ENCODE measurements at regions not wholly inside any gene's neighbourhood (a gene's known extent, or its start where the extent isn't known, plus 50 kb on each side); places are given as distances from the start of the nearest gene placed in this dataset.
"Not testable (repeated sequence)": the region's sequence is repeated elsewhere in the genome, so short reads cannot be mapped to it uniquely, and the experiment has no call there.

DNA sequence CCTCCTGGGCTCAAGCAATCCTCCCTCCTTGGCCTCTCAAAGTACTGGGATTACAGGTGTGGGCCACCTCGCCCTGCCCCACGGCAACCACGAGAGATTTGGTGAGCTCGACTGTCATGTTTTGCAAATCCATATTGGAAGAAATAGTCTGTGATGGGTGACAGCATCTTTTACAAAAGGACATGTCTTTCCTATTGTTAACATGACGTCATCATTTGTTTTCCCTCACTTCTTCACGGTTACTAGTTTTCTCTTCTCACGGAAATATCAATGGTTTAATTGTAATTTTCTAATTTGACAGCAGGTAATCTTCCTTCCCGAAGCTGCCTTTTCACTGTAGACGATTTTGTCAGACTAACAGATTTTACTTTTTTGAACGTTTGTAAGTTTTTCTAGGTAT, 110.8 kb upstream of the GREM2 start:
- no peak for DNase-seq

DNA sequence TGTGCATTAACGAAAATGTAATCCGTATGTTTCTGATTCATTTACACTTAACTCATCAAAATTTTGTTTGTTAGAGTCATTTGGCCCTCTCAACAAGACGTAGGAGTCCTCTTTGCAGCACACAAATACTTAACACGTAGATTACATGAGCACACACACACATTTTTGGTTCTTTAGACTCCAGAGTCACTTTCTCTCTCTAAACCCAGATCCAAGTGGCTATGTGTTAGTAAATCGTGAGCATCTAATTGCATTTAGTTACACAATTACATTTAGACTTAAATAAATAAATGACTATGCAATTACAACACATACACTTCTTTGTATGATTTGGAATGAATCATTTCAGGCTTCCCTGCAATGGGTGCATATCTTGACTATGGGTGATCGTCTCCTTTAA, 109.0 kb upstream of the GREM2 start:
- DNase-seq: no peak

DNA sequence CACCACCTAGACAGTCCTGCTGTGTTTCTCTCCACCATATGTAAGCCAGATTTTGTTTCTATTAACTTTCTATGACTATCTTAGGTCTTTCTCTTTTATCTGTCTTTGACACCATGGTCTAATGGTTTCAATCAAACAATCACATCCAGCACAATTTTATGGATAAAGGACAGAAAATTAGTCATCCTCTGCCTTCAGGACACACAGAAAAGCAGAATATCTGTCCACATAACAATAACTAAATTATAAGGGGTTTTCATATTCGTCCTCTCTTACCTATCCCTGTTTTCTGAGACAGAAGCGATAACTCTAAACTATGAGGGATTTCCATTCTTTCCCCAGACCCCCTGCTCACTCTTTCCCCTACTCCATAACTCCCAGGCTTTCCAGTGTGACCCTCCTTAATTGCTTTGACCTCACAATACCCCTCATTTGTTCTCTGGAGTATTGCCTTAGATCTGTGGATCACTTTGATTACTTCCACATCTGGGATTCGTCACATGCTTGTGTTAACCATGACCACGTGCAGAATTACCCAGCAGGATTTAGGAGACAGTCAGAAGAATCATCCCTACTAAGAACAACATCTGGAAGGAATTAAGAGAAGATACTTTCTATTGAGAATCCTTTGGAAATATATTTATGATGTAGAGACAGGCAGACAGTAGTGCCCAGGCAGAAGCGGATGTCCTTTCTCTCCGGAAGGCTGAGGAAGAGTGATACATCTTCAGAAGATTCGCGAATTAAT, 108.2 kb upstream of the GREM2 start:
- no peak for DNase-seq

DNA sequence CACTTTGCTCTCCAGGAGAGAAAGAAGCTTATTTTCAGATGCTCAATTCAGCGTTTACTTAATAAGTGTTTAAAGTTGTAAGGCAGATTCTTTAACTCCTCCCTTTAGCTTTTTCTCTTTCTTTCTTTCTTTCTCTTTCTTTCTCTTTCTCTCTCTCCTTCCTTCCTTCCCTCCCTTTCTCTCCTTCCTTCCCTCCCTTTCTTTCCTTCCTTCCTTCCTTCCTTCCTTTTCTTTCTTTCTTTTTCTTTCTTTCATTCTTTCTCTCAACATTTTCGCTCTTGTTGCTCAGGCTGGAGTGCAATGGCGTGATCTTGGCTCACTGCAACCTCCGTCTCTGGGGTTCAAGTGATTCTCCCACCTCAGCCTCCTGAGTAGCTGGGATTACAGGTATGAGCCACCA, 104.6 kb upstream of the GREM2 start:
- DNase-seq: not testable (repeated sequence)

DNA sequence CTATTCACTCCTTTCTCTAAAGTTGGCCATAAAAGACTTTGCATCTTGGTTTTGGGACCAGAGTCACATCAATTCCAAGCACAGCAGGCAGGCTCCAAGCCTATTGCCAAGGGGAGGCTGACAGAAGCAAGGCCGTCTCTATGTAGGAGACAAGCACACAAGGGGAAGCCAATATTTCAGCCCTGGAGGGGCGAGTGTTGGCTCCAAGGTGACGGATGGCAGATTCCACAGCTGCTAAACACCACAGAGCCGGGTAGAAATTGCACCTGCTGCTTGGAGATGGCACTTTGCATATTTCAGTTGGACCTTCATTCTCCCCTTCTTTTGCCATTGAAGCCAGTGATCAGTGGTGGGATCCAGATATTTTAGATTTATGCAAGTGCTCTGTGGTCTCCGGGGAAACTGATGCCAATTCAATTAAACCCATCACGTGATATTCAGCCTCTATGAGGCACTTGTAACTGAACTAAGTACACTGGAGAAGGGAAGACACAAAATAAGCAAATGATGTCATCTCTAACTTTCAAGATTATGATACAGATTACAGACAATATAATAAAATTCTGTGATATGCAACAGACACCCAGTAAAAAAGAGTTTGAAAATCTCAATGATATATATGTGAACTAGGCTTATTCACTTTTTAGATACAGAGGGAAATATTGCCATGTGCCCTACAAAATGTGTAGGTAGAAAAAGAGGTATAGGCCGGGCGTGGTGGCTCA, 102.8 kb upstream of the GREM2 start:
- DNase-seq: no peak

DNA sequence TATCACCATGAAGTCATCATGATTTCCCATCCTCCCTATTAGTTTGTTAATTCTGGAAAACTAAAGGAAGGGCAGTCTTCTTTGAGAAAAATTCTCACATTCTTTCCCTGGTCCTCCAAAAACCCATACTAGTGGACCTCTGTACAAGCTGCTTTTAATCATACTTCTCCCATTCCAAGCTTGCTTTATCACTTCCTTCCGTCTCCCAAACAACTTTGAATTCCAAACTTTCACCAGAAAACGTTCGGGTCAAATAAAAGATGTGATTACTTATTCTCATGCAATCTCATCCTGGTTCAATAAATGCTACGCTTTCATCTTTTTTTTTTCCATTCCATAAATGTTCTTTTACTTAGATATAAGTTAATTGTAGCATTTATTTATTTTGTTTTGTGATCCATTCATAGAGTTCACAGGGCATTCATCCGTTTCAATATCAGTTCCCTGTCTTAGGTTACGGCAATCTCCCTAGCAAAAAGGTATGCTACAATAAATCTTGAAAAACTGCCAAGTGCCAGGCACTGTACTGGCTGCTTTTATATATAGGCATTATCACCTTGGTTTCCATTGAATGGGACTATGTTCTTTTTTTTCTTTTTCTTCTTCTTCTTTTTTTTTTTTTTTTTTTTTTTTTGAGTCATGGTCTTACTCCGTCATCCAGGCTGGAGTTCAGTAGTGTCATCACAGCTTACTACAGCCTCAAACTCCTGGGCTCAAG, 100.2 kb upstream of the GREM2 start:
- no peak for DNase-seq

DNA sequence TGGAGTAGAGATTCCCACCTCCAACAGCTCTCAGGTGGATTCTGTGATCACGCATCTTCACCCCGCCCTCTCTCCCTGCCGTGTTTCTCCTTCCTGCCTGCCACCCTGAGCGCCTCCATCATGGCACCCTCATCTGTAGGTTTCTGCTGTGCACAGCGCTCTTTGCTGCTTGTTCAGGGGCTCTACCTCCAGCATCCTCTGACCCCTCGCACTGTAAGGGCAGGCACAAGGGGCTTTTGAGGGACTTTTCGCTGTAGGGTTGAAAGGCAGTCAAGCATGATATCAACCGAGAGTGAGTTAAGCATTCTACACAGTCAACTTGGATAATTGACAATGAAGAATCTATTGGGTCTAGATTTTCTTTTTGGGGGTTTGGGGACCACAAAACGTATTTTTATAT, 99.1 kb upstream of the GREM2 start:
- no peak for DNase-seq

DNA sequence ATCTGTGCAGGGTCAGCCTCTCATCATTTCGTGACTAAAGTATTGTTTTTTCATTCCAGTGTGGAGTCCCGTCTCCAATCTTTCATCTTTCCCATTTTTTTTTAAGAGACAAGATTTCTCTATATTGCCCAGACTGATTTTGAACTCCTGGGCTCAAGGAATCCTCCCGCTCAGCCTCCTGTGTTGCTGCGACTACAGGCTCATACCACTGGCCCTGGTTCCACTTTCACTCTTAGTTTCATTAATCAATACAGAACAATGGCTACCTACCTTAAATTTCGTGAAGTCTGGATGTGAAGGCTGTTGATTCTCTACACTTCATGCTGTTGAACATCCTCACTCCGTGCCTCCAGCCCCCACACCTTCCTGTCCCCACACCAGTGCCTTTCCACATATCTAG, 97.7 kb upstream of the GREM2 start:
- DNase-seq: no peak

DNA sequence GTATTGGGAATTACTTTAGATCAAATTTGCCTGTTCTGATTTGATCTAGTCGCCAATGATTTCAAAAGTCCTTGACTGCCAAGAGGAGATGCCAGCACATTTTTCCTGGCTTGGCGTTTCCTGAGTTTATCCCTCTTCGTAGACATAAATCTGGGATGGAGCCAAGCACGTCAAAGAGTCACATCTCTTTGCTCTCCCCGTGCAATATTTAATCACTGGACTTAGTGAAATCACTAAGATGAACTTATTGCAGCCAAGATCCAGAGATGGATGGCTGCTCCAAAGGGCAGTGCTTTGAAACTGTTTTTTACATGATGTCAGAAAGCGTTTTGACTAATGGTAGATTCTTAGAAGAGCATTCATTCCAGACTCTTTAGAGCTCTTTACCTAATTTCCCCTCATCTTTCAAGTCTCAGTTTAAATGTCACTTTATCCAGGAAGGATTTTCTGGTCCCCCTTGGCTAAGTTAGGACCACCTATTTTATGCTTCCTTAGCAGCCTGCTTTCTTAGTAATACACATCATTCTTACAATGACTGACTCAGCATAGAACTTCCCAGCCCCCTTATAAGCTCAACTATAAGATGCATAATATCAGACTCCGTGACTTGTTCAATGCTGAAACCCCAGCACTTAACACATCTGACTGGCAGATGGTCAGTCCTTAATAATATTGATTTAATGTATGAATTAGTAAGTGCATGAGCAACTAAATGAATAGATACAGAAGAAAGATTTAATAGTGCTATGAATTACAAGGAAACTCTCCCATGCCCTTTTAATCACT, 94.4 kb upstream of the GREM2 start:
- no peak for DNase-seq

DNA sequence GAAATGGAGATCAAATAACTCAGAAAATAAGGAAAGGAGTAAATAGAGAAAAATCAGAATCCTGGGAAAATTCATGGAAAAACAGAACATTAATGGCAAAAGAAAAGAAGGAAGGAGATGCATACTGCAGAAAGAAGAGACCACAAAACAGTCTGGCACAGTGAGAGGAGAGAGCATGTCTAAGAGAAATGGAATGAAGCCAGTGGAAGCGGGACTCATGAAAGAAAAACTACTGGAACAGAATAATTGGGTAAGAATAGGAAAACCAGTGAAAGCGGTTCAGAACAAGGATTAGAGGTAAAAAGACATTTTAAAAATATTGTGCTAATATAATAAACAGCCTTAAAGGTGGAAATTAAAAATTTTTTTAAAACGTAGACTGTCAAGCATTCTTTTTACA, 93.6 kb upstream of the GREM2 start:
- DNase-seq: no peak

DNA sequence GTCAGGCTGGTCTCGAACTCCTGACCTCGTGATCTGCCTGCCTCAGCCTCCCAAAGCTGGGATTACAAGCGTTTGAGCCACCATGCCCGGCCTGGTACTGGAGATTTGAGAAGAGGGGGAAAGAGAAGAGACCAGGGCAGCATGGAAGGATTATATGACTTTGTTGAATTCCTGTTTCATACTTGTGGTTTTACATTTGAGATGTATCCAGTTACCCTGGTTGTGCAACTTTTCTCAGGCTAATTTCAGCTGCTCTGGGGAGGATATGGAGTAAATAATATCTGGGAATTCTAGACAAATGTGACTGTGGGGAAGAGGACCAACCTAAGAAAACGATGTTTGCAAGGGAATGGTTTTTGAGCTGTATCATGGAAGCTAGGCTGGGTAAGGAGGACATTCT, 89.5 kb upstream of the GREM2 start:
- DNase-seq: no peak

DNA sequence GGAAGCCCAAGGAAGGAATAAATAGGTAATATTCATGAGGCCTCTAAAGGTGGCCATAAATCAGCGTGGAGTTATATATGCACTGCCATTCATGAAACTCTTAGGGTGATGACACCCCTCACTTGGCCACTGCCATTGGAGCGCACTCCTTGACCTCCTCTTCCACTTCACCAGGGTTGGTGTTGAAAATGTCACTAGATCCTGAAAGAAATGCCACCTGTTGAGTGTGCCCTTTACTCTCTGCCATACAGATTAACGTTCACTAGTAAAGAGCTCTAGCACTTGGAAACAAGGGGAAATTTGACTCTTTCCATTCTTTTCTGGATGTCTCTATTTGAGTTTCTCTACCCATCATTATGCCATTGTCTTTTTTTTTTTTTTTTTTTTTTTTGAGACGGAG, 83.5 kb upstream of the GREM2 start:
- DNase-seq: no peak

DNA sequence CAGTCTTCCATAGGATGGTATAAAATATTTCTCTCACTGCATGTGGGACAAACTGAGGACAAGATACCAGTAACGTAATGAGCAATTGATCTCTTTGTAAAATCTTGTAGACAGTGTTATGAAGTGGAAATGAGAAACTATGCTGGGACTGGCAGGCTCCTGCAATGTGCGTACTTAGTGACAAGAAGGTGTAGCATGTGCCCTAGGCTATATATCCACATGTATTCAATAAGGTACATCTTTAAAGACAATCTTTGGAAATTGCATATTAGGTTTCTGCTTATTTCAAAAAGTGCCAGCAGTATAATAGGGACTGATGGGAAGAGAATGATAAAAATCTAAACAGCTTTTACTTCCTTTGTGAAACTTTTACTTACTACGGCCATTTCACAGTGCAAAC, 81.9 kb upstream of the GREM2 start:
- DNase-seq: no peak

DNA sequence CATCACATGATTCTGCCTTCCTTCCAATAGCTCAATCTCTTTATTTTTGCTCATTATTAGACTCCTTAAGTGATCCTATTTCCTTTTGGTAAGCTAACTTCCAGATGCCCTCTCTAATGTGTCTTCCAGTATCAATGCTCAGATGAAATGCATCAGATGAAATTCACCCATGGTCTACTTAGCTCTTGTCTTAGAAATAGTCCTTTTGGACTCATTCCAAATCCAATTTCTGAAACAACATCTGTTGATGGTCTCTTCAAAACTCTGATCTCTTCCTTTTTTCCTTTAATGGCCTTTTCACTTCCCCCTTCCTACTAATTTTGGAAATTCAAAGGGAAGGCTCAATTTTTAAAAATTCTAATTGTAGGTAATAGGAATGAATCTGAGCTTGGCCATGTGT, 81.1 kb upstream of the GREM2 start:
- no peak for DNase-seq

DNA sequence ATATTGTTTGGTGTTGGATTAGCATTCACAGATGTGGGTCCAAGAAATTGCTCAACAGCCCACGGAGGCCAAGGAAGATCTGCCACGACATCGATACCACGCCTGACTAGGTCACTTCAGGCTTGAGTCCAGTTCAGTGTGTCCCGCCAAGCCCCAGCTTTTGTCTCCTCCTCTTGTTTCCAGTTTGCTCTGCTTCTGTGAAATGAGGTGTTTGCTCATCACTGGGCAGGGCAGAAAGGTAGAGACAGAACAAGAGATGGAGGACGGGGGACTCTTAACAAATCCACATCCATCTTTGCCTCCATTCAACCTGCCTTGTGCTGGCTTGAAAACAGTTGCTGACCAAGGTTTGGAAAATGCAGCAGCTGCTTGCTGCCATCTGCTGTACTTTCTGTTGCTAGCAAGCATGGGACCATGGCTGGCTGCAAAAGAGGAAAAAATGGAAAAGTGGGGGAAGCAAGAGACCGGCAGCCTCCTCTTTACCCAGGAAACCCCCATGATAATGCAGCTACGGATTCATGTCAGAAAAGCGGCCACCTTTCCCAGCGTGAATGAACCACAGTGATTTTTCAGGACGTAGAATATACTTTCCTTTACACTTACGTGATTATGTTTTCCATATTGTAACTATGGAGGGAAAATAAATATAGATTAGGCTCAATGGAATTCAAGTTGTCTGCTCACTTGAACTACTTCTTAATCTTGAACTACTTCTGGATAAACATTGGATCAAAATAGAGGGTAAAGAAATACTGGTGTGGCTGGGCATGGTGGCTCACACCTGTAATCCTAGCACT, 80.2 kb upstream of the GREM2 start:
- peak; percentile 47 for DNase-seq

DNA sequence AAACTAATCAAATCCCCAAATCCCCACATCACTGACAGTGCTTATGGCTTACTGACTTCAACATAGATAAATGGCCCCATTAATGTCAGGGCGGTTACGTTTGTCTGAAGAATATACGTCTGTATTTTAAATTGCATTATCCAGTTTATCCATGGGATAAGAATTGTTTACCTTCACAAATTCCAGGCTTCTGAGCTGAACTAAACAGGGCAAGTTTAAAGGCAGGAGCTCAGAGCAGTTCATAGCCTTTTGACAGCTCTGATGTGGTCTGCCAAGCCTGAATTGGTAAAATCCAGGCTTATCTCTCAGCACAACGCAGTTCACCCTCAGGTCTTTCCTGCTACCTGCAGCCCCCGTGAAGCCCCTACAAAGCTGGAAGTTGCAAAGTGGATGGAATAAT, 79.5 kb upstream of the GREM2 start:
- no peak for DNase-seq

DNA sequence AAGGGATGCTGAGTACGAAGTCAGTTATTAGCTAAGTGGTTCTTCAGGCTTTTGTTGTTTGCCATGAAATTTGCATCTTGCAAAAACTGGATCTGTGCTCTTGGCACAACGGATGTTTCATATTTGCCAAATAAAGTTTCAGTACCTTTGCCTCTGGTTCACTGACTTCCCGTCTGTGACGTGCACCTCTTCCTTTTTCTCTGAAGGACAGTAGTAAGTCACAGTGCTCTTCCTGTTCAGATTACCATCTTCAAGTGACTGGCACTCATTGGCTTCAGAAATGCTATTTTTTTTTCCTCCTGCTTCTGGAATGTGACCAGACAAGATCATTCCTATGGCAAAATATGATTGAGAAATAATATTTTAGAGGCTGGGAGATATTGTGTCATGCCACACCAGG, 75.9 kb upstream of the GREM2 start:
- no peak for DNase-seq

DNA sequence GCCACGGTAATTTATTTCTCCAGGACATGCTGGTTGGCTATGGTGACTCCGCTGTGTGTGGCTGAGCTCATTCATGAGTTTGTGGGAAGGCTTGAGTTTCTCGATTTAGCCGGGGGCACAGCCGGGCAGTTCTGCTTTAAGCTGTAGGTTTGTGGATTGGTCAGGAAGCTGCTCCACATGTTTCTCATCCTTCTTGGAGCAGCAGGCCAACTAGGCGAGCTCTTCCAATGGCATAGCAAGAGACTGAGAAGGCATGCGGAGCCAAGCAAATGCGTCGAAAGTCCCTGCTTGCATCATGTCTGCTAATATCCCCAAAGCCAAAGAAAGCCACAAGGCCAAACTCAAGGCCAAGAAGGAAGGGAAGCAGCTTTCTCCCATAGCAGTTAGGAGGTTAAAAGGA, 71.6 kb upstream of the GREM2 start:
- no peak for DNase-seq

DNA sequence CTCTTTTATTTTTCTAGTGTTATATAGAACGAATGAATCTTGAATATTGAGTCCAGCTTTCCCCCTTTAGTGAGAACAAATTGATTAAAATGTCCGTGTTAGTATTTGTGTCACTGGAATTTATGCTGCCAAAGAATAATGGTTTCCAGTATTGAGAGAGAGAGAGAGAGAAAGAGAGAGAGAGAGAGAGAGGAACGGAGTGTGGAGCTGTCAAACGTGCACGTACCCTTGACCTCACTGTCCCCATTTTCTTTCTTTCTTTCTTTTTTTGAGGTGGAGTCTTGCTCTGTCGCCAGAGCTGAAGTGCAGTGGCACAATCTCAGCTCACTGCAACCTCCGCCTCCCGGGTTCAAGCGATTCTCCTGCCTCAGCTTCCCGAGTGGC, 70.9 kb upstream of the GREM2 start:
- no peak for DNase-seq

DNA sequence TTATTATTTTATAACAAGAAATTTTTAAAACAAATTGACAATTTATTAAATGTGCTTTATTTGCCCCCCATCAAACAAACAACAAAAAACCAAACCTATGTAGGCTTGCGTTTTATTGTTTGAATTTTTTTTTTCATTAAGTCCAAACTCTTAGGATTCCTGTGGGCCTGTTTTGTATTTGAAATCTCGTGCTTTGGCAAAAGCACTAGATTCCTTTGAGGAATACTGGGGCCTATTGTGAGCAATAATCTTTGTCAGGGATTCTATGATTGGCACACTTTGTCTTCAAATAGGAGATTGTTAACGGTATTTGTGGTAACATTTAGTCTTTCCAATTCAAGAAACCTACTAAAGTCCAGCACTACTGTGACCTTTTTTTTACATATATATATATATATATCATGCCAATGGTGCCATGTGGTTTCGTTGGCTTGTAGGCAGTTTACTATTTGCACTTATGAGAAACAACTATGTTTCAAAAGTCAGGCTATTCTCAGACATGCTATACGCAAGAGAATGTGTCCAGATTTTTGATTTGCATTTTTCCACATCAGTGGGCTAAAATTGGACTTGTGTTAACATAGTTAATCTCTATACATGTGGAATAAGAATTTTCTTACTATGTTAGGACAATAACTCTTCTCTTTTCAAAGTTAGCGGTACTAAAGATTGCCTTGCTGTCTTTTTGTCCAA, 70.4 kb upstream of the GREM2 start:
- DNase-seq: no peak

DNA sequence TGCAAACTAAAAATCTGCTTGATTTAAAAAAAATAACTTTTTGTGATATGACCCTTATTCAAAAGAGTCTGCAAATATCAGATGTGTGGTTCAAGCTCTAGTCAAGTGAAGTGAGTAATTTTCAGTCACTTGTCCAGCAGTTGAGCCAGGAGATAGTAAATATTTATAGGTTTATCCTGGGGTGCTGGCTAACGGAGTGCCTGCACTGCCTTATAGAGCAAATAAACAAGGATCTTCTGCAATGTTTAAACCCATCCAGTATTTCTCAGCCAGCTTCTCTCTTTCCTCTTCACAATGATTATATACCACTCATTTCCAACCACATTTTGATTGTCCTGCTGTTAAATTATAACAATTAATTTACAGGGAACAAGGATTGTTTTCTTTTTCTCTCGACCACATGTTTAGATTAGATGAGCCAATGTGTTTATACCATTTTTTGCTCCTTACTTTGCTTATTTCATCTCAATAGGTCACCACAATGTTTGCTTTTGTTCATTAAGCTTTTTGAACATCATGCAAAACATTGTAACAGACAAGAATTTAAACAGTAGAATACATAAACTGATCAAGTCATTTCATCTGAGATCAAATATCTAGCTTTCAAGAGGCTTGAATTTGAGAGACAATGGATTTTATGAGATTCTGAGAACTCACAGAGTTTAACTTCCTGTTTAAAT, 60.3 kb upstream of the GREM2 start:
- DNase-seq: no peak
